MG63 (cell line): ENCODE measurements at regions not wholly inside any gene's neighbourhood (a gene's known extent, or its start where the extent isn't known, plus 50 kb on each side); places are given as distances from the start of the nearest gene placed in this dataset.
A peak's percentile ranks its signal among the peaks of the same experiment; 100 is the strongest.

ENCODE experiments used
- DNase-seq: peaks from one replicate; pipeline ENCODE4 v3.0.0-alpha.2; 2020
- H3K27me3 ChIP-seq: fragments of 250-450 bp; sonication (Bioruptor Pico); 2 replicates; pipeline ENCODE4 v1.5.1; 2020; ENCODE audit warnings: mild to moderate bottlenecking, moderate library complexity
- H3K36me3 ChIP-seq: fragments of 250-450 bp; sonication (Bioruptor Pico); 2 replicates; pipeline ENCODE4 v1.5.1; 2020; ENCODE audit warnings: mild to moderate bottlenecking, moderate library complexity
- H3K4me3 ChIP-seq: fragments of 250-450 bp; sonication (Bioruptor Pico); 2 replicates; pipeline ENCODE4 v1.5.1; 2020; ENCODE audit warnings: mild to moderate bottlenecking, moderate library complexity
- H3K9me3 ChIP-seq: fragments of 250-450 bp; sonication (Bioruptor Pico); 2 replicates; pipeline ENCODE4 v1.5.1; 2020; ENCODE audit warnings: mild to moderate bottlenecking, moderate library complexity

DNA sequence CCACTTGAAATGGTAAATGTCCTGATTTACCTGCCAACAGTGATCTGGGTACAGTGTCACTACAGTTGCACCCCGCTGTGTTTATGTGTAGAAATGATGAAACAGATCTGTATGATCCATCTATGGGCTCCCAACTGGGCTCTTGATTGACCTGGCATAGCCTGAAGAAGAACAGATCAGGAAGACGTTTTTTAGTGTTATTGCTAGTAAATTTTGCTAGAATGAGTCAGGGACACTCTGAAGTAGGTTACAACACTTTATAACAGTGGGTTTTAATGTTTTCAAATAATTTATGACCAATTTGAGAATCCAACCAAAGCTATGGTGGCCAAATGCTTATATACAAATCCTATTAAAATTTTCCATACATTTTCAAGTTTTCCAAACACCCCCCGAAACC, 110.3 kb downstream of the DKK1 start:
- Histone ChIP-seq H3K27me3 (no peaks in the 10 kb centered on the region), H3K36me3 (no peaks in the 10 kb centered on the region), H3K9me3 (peaks cover 2% of the 10 kb centered on the region; the same call in 1 of the 2 replicates), H3K4me3 (no peak overlapping the region)
- DNase-seq = no peak

DNA sequence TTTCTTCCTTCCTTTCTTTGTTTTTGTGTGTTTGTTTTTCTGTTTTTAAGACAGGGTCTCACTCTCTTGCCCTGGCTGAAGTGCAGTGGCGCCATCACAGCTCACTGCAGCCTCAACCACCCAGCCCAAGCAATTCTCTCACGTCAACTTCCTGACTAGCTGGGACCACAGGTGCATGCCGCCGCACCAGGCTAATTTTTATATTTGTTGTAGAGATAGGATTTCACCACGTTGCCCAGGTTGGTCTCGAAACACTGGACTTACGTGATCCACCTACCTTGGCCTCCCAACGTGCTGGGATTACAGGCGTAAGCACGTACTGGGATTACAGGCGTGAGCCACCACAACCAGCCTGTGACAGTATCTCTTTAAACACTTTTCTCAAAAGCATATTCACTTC, 120.7 kb downstream of the DKK1 start:
- peaks cover 5% of the 10 kb centered on the region; the same call in 1 of the 2 replicates for H3K36me3 ChIP-seq
- no peak overlapping the region for H3K4me3 ChIP-seq
- DNase-seq = no peak
- H3K27me3 ChIP-seq = no peaks in the 10 kb centered on the region
- H3K9me3 ChIP-seq = no peaks in the 10 kb centered on the region

DNA sequence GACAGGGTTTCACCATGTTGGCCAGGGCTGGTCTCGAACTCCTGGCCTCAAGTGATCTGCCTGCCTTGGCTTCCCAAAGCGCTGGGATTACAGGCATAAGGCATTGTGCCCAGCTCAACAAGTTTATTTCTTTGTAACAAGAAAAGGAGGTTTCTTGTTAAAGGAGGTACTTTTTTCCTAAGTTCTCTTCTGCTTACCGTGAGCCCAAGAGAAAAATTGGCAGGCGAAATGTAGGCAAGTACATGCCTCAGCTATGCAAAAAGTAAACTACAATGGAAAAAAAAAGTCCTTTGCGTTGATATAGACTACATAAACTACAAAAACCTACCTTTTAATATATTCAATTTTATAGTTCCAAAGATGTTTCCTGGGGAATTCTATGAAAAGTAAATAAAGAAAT, 122.6 kb downstream of the DKK1 start:
- H3K36me3 ChIP-seq = peaks cover 5% of the 10 kb centered on the region; the same call in 1 of the 2 replicates
- peak; percentile 81 for DNase-seq
- H3K9me3 ChIP-seq = no peaks in the 10 kb centered on the region
- no peaks in the 10 kb centered on the region for H3K27me3 ChIP-seq
- no peak overlapping the region for H3K4me3 ChIP-seq

DNA sequence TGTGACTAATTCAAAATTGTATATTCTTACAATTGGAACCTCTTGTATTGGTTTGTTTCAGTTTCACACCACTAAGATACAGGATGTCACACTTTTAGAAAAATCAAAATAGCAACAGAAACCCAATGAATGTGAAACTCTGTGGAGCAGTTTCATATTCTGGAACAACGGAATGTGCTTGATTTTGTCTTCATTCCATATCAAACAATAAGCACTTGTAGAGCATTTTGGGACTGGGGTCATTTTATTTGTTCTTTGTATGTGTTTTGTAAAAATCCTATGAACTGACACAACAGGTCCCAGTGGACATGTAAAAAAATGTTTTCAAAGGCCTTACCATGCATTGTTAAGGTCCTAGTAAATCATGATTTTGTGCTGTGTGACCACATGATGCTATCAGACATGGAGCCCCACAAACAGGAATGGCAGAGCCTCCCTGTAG, 123.1 kb downstream of the DKK1 start:
- no peak for DNase-seq
- H3K4me3 ChIP-seq = no peak overlapping the region
- H3K27me3 ChIP-seq = no peaks in the 10 kb centered on the region
- no peaks in the 10 kb centered on the region for H3K9me3 ChIP-seq
- peaks cover 5% of the 10 kb centered on the region; the same call in 1 of the 2 replicates for H3K36me3 ChIP-seq

DNA sequence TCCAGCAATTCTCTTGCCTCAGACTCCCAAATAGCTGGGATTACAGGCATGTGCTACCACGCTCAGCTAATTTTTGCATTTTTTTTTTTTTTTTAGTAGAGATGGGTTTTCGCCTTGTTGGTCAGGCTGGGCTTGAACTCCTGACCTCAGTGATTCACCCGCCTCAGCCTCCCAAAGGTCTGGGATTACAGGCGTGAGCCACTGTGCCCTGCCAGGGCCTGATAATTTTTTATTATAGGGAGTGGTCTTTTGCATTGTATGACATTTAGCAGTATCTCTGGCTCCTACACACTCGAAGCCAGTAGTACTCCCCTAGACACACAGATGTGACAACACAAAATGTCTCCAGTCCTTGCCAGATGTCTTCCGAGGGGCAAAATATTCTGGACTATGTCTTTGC, 124.0 kb downstream of the DKK1 start:
- Histone ChIP-seq H3K36me3 (peaks cover 5% of the 10 kb centered on the region; the same call in 1 of the 2 replicates), H3K9me3 (no peaks in the 10 kb centered on the region), H3K27me3 (no peaks in the 10 kb centered on the region), H3K4me3 (no peak overlapping the region)
- DNase-seq = peak; percentile 80

DNA sequence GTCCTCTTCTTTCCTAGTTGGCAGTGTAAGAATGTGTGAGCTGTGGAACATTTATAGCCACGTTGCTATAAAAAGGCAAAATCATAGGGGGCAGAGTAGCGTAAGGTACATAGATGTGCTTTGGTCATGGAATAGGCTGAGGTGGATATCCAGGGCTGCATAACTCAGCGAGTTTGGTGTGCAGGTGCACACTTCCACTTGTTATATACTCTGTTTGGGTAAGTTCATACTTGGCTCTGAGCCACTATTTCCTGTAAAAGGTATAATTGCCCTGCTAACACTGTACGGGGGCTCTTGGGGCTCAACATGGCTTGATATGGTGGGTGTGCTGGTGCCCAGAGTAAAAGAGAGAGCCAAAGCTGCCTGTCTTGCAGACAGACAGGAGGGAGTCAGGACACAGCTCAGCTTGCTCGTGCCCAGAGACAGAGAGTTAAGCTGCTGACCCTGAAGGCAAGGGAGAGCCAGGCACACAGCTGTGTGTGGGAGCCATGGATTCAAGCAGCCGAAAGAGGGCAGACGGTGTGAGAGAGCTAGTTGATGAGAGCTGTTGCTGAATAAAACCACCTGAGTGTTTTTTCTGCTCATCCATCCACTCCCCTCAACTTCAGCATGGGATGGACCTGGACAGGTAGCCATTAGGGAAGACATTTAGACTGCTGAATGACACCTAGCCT, 126.7 kb downstream of the DKK1 start:
- Histone ChIP-seq H3K9me3 (no peaks in the 10 kb centered on the region), H3K27me3 (no peaks in the 10 kb centered on the region), H3K4me3 (no peak overlapping the region), H3K36me3 (peaks cover 5% of the 10 kb centered on the region; the same call in 1 of the 2 replicates)
- no peak for DNase-seq

DNA sequence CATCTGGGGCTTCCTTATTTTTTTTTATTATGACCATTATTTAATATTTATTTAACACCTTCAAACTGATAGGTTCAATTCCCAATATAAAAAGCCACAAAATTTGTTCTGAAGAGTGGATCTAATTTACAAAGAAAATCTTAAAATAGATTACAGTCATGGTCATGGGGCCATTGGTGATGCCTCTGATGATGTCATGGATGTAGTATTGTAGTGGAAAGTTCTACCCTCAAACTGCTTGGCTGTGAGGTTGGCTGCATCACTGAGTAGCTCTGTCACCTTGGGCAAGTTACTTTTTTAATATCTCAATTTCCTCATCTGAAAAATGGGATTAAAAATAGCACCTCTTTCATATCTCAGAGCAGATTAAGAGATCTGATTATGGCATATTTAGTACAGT, 128.5 kb downstream of the DKK1 start:
- Histone ChIP-seq H3K9me3 (no peaks in the 10 kb centered on the region), H3K36me3 (peaks cover 5% of the 10 kb centered on the region; the same call in 1 of the 2 replicates), H3K27me3 (no peaks in the 10 kb centered on the region), H3K4me3 (no peak overlapping the region)
- DNase-seq = peak; percentile 29

DNA sequence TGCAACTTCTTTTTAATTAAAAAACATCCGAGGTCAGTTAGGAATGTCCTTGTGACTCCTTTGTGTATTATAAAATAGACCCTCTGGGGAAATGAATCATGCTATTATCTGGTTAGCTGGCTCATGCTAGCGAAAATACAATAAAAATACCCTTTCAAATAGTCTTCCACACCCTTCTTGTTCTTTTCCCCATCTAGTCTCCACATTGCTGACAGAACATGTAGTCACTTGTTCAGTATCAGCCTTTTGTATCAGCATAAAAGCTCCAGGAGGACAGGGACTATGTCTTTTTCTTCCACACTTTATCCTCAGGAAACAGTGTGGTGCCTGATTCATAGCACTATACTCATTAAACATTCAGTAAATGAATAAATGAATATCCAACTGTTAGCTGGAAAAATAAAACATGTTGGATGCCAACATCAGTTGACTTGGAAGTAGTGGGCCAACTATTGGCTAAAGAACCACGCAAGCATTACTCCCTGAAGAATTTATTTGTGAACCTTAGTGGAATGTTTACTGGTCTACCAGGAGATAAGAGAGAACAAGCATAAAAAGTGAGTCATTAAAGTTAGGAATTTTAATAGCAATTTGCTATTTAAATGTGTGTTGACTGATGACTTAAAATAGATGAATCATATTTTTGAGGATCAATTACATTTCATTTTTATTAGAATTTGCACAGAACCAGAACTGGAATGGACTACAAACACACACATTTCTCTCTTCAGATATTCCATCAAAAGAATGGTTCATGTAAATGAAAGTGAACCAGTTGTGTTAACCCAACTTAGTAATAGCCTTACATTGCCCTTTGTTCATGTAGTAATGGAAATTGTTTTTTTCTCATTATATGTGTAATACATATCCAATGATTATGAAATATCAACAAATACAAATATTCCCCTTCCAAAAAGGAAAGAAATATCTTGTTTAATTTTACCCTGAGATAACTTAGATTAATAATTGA, 129.6 kb downstream of the DKK1 start:
- Histone ChIP-seq H3K4me3 (no peak overlapping the region), H3K27me3 (no peaks in the 10 kb centered on the region), H3K9me3 (no peaks in the 10 kb centered on the region), H3K36me3 (peaks cover 5% of the 10 kb centered on the region; the same call in 1 of the 2 replicates)
- peak; percentile 22 for DNase-seq

DNA sequence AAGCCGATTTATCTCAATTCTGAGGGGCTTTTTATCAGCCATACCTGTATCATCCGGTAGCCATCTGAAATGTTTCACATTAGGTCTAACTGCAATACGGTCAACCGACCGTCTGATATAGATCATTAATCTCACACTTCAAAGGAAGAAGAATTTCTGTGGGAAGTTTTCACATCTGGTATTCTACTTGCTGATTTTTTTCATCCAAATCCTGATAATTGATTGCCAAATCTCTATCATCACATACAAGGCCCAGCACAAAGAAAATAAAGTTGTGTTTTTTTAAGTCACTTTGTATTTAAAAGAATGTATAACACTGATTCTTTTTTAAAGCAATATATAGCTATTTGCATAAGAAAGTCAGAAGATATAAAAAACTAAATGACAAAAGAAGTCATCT, 132.3 kb downstream of the DKK1 start:
- Histone ChIP-seq H3K4me3 (no peak overlapping the region), H3K27me3 (no peaks in the 10 kb centered on the region), H3K9me3 (no peaks in the 10 kb centered on the region), H3K36me3 (no peaks in the 10 kb centered on the region)
- no peak for DNase-seq

DNA sequence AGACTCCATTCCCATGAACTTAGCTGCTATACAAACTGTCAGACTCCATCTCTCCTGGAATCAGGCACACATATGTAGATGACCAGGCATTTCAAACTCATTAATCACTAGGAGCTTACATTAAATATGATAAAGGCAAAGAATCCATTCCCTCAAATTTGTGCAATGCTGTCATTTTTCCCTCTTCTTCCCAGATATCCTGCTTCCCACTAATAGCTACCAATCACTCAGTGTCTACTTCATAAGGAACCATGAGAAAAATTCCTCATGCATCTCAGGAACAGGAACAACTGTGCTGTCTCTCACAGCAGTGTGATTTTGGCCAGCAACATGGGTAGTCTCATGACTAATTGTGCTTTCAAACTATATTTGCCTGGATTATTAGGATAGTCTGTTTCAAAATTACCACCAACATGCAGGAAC, 133.9 kb downstream of the DKK1 start:
- H3K9me3 ChIP-seq = no peaks in the 10 kb centered on the region
- no peak for DNase-seq
- H3K36me3 ChIP-seq = no peaks in the 10 kb centered on the region
- H3K27me3 ChIP-seq = no peaks in the 10 kb centered on the region
- no peak overlapping the region for H3K4me3 ChIP-seq

DNA sequence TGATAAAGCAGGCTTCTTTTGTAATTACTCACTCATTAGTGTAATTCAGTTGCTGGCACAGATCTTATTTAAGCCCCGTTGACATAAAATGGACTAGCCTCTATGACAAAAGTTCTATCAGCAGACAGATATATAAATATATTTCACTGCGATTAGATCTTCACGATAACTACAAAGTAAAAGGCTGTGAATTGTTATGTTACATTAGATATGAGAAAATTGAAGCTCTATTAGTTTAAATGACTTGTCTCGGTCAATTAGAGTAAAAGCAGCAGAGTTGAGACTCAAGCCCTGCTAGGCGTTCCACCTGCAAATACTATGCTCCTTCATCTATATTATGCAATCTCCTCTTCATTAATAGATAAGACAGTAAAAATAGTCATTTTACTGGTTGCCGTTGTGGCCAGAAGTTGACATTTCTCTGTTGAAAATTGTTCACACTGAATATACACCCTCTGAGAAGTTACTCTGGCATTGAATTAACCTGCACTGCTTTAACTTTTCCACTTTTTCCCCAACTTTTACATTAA, 136.7 kb downstream of the DKK1 start:
- Histone ChIP-seq H3K36me3 (no peaks in the 10 kb centered on the region), H3K9me3 (no peaks in the 10 kb centered on the region), H3K27me3 (no peaks in the 10 kb centered on the region), H3K4me3 (no peak overlapping the region)
- no peak for DNase-seq

DNA sequence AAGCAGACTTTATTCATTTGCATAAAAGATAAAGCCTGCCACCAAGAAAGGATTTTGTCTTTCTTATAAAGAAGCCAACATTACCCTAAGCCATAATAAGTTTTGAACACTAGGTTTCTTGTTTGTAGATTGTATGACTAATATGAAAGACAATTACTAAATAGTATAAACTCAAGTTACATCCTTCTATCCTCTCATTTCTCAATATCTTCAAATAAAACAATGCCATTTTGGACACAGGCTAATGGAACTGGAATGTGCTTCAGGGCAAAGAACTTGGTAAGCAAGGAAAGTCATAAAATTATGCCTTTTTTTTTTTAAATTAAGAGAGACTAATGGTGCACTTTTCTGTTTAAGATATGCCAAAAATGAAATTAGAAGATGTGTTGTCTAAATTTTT, 137.7 kb downstream of the DKK1 start:
- no peak for DNase-seq
- Histone ChIP-seq H3K4me3 (no peak overlapping the region), H3K9me3 (no peaks in the 10 kb centered on the region), H3K27me3 (no peaks in the 10 kb centered on the region), H3K36me3 (no peaks in the 10 kb centered on the region)

DNA sequence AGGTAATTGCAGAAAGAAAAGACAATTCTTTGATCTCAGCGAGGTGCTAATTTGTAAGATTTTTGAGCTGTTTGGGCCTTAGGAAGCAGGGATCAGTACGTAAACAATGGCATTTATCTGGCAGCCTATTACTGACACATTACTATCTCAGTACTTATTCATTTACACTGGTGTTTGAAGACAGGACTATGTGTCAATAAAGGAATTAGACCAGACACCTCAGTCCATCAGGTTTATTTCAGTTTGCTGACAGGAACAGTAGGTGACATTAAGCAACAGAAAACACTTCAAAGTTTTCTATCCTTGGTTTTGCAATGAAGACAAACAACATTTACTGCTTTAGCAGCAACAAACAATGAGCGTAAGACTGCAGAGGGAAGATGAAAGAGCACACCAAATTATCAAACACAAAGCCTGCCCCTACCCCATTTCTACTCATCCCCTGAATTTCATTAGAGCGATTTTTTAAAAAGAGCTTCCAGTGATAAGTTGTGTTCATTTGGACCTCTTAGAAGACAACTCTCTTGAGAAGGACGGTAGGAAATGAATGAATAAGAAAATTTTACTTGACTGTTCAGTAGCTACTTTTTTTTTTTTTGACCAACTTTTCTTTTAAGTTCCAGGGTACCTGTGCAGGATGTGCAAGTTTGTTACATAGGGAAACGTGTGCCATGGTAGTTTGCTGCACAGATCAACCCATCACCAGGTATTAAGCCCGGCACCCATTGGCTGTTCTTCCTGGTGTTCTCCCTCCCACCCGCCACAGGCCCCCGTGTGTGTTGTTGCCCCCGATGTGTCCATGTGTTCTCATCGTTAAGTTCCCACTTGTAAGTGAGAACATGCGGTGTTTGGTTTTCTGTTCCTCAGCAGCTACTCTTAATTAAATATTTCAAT, 138.8 kb downstream of the DKK1 start:
- Histone ChIP-seq H3K4me3 (no peak overlapping the region), H3K36me3 (no peaks in the 10 kb centered on the region), H3K9me3 (peaks cover 3% of the 10 kb centered on the region; the same call in 1 of the 2 replicates), H3K27me3 (no peaks in the 10 kb centered on the region)
- DNase-seq = no peak

DNA sequence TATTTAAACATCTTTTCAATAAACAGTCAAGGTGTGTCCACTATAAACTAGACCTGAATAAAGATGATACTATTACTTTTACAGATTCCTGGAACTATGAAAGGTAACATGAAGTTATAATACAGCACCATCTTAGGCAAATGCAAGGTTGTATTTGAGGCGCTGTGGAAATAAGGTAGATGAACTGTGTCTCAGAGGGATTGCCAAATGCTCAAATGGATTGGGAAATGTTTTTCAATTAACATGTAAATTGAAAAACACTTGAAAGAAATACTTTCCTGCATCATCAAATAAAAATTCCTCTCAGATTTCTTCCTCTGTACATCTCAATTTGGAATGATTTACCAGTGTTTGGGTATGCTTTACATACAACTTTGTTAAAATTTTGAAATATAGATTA, 139.4 kb downstream of the DKK1 start:
- Histone ChIP-seq H3K27me3 (no peaks in the 10 kb centered on the region), H3K9me3 (peaks cover 3% of the 10 kb centered on the region; the same call in 1 of the 2 replicates), H3K36me3 (no peaks in the 10 kb centered on the region), H3K4me3 (no peak overlapping the region)
- DNase-seq = no peak

DNA sequence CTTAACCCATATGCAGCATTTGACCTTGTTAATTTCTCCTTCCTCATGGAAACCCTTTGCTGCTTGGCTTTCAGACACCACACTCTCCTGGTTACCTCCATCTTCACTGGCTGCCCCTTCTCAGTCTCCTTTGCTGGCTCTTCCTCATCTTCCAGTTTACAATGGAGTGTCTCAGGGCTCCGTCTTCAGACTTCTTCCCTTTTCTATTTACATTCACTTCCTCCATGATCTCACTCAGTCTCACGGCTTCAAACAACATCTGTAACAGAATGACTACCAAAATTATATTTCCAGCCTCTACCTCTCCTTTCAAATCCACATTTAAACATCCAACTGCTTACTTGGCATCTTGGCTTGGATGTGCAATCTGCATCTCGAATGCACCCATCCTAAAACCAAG, 140.4 kb downstream of the DKK1 start:
- Histone ChIP-seq H3K4me3 (no peak overlapping the region), H3K9me3 (peaks cover 3% of the 10 kb centered on the region; the same call in 1 of the 2 replicates), H3K27me3 (no peaks in the 10 kb centered on the region), H3K36me3 (no peaks in the 10 kb centered on the region)
- DNase-seq = no peak

DNA sequence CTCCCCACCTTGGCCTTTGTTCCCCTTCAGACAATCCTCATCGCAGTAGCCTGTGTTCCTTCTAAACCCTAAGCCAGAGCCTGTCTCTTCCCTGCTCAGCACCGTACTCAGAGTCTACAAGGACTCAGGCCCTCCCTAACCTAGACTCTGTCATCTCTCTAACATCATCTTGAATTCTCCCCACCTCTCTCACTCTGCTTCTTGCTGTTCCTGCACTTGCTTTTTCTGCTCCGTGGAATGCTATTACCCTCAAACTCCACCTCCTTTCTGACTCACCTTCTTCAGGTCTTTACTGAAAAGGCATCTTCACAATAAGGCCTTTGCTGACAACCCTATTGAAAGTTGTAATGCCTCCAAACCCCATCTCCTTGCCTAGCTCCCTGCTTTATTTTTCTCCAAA, 141.0 kb downstream of the DKK1 start:
- no peak for DNase-seq
- H3K36me3 ChIP-seq = no peaks in the 10 kb centered on the region

More for the DNA sequence above, 141.0 kb downstream of the DKK1 start:
- Histone ChIP-seq H3K4me3 (no peak overlapping the region), H3K27me3 (no peaks in the 10 kb centered on the region), H3K9me3 (peaks cover 3% of the 10 kb centered on the region; the same call in 1 of the 2 replicates)
